ENCODE measurements at regions not wholly inside any gene's neighbourhood (a gene's known extent, or its start where the extent isn't known, plus 50 kb on each side); places are given as distances from the start of the nearest gene placed in this dataset.

GRCh38 chr1:43024905-43025304 lies 66.2 kb upstream of the SLC2A1 start:
- Histone ChIP-seq H3K4me3 (no peak overlapping the region), H3K9me3 (no peaks in the 10 kb centered on the region), H3K27ac (no peak overlapping the region), H3K36me3 (replicated peaks in 1 of 2; ENCODE audit: insufficient read depth in 1 of 2, low read depth in 2 of 2) (no peaks in the 10 kb centered on the region), H3K4me1 (no peaks in the 10 kb centered on the region), H3K27me3 (no peaks in the 10 kb centered on the region)
- no peak for DNase-seq
- ATAC-seq = no peak
- 63 to 66% methylated on average over 7 of the region's 7 CpGs for WGBS, 2 donors
- intact Hi-C loops (cut with DNase I) = no loop called here
- TF ChIP-seq, protein P1, sequence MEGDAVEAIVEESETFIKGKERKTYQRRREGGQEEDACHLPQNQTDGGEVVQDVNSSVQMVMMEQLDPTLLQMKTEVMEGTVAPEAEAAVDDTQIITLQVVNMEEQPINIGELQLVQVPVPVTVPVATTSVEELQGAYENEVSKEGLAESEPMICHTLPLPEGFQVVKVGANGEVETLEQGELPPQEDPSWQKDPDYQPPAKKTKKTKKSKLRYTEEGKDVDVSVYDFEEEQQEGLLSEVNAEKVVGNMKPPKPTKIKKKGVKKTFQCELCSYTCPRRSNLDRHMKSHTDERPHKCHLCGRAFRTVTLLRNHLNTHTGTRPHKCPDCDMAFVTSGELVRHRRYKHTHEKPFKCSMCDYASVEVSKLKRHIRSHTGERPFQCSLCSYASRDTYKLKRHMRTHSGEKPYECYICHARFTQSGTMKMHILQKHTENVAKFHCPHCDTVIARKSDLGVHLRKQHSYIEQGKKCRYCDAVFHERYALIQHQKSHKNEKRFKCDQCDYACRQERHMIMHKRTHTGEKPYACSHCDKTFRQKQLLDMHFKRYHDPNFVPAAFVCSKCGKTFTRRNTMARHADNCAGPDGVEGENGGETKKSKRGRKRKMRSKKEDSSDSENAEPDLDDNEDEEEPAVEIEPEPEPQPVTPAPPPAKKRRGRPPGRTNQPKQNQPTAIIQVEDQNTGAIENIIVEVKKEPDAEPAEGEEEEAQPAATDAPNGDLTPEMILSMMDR (IDR thresholded peaks at IDR 0.05) = no peak
- no peak for TF ChIP-seq POLR2A (IDR thresholded peaks at IDR 0.05)

- no peak for DNase-seq
- 85 to 89% methylated on average over 13 to 14 of the region's 14 CpGs for WGBS, 2 donors
Measured at GRCh38 chr1:43021547-43022474, 63.1 kb upstream of the SLC2A1 start.

GRCh38 chr1:43019226-43019625 lies 60.6 kb upstream of the SLC2A1 start:
- no peaks in the 10 kb centered on the region for H3K9me3 ChIP-seq
- intact Hi-C loops (cut with DNase I) = no loop called here
- ATAC-seq = no peak

More at GRCh38 chr1:43021547-43022474, 63.1 kb upstream of the SLC2A1 start:
- H3K9me3 ChIP-seq = no peaks in the 10 kb centered on the region
- no peak for TF ChIP-seq POLR2A (IDR thresholded peaks at IDR 0.05)
- TF ChIP-seq, protein P1 (IDR thresholded peaks at IDR 0.05) = no peak
- H3K4me3 ChIP-seq = no peak overlapping the region
- no peak for ATAC-seq
- intact Hi-C loops (cut with DNase I) = no loop called here
- H3K27me3 ChIP-seq = no peaks in the 10 kb centered on the region
- H3K36me3 ChIP-seq (replicated peaks in 1 of 2; ENCODE audit: insufficient read depth in 1 of 2, low read depth in 2 of 2) = no peaks in the 10 kb centered on the region
- H3K4me1 ChIP-seq = no peaks in the 10 kb centered on the region
- no peak overlapping the region for H3K27ac ChIP-seq

GRCh38 chr1:43018121-43018520 lies 59.5 kb upstream of the SLC2A1 start:
- ATAC-seq = no peak
- H3K9me3 ChIP-seq = no peaks in the 10 kb centered on the region
- no peak overlapping the region for H3K4me3 ChIP-seq
- DNase-seq = no peak
- intact Hi-C loops (cut with DNase I) = no loop called here
- no peak for TF ChIP-seq POLR2A (IDR thresholded peaks at IDR 0.05)
- TF ChIP-seq, protein P1 (IDR thresholded peaks at IDR 0.05) = no peak
- H3K27ac ChIP-seq = no peak overlapping the region
- no peaks in the 10 kb centered on the region for H3K36me3 ChIP-seq (replicated peaks in 1 of 2; ENCODE audit: insufficient read depth in 1 of 2, low read depth in 2 of 2)
- no peaks in the 10 kb centered on the region for H3K4me1 ChIP-seq
- WGBS, 2 donors = 82 to 88% methylated on average over 3 of the region's 3 CpGs
- H3K27me3 ChIP-seq = no peaks in the 10 kb centered on the region

More at GRCh38 chr1:43019226-43019625, 60.6 kb upstream of the SLC2A1 start:
- Histone ChIP-seq H3K27me3 (no peaks in the 10 kb centered on the region), H3K4me1 (no peaks in the 10 kb centered on the region), H3K4me3 (no peak overlapping the region), H3K27ac (no peak overlapping the region), H3K36me3 (replicated peaks in 1 of 2; ENCODE audit: insufficient read depth in 1 of 2, low read depth in 2 of 2) (no peaks in the 10 kb centered on the region)
- WGBS, 2 donors = 92 to 98% methylated on average over 3 of the region's 3 CpGs
- DNase-seq = no peak
- TF ChIP-seq, protein P1 (IDR thresholded peaks at IDR 0.05) = no peak
- no peak for TF ChIP-seq POLR2A (IDR thresholded peaks at IDR 0.05)

Data from body of pancreas (tissue), 4 donors.